GM13976 (cell line): ENCODE measurements at regions not wholly inside any gene's neighbourhood (a gene's known extent, or its start where the extent isn't known, plus 50 kb on each side); places are given as distances from the start of the nearest gene placed in this dataset.

ENCODE experiments used
- DNase-seq: peaks from one replicate; pipeline ENCODE4 v3.0.0; 2012; ENCODE audit warnings: low spot score
- in situ Hi-C: fragments of 300-500 bp; cut with MboI; formaldehyde crosslinking; loops from one replicate; pipeline ENCODE4 v1.12.0; 2022; ENCODE audit warnings: low sequenced_read_pairs, mixed read lengths, inconsistent platforms; ENCODE audit not compliant: unreplicated experiment
- TF ChIP-seq, protein P1 (sequence below): IDR thresholded peaks from 2 replicates; pipeline ENCODE4 v1.5.1; 2012; ENCODE audit warnings: borderline replicate concordance, mild to moderate bottlenecking; ENCODE audit not compliant: insufficient read depth; ENCODE audit errors: extremely low read depth, missing control alignments, control extremely low read depth

GRCh38 chr3:177512945-177513814, 315.9 kb upstream of the TBL1XR1 start:
- in situ Hi-C loops = no loop called here
- TF ChIP-seq, protein P1, sequence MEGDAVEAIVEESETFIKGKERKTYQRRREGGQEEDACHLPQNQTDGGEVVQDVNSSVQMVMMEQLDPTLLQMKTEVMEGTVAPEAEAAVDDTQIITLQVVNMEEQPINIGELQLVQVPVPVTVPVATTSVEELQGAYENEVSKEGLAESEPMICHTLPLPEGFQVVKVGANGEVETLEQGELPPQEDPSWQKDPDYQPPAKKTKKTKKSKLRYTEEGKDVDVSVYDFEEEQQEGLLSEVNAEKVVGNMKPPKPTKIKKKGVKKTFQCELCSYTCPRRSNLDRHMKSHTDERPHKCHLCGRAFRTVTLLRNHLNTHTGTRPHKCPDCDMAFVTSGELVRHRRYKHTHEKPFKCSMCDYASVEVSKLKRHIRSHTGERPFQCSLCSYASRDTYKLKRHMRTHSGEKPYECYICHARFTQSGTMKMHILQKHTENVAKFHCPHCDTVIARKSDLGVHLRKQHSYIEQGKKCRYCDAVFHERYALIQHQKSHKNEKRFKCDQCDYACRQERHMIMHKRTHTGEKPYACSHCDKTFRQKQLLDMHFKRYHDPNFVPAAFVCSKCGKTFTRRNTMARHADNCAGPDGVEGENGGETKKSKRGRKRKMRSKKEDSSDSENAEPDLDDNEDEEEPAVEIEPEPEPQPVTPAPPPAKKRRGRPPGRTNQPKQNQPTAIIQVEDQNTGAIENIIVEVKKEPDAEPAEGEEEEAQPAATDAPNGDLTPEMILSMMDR = no peak
- no peak for DNase-seq

DNA sequence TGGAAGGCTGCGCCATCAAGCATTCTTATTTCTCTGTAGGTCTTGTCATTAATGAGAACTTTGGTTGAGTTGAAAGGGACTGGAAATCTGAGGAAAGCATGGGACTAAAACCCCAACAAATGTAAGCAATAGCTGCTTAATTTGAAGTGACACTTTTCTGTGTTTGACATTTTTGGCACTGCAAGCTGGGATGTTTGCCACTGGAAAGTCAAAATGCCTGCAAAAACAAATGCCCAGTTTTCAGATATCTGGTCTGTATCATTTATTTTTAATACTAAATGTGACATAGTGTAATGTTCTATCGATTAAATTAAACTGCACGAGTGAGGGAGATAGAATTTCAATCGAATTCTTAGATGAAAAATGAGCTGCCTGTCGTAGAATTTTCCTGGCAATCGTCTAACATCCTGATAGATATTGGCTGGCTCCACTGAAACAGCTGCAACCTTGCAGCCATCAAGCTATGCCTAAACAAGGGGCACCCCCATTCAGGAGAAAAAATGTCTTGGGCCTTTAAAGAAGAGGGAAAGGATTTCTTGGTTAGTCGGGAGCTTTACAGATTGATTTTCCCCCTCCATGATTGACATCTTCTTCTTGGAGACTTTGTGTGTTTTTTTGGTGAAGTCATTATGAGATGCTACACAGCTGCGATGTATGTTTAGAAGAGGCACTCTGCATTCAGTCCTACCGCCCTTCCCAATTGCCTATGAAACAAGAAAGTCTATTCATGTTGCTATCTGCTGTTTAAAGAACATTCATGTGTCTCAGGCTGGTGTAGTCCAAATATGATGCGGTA, 316.7 kb upstream of the TBL1XR1 start:
- no peak for DNase-seq
- in situ Hi-C loops = no loop called here
- TF ChIP-seq, protein P1 = no peak

DNA sequence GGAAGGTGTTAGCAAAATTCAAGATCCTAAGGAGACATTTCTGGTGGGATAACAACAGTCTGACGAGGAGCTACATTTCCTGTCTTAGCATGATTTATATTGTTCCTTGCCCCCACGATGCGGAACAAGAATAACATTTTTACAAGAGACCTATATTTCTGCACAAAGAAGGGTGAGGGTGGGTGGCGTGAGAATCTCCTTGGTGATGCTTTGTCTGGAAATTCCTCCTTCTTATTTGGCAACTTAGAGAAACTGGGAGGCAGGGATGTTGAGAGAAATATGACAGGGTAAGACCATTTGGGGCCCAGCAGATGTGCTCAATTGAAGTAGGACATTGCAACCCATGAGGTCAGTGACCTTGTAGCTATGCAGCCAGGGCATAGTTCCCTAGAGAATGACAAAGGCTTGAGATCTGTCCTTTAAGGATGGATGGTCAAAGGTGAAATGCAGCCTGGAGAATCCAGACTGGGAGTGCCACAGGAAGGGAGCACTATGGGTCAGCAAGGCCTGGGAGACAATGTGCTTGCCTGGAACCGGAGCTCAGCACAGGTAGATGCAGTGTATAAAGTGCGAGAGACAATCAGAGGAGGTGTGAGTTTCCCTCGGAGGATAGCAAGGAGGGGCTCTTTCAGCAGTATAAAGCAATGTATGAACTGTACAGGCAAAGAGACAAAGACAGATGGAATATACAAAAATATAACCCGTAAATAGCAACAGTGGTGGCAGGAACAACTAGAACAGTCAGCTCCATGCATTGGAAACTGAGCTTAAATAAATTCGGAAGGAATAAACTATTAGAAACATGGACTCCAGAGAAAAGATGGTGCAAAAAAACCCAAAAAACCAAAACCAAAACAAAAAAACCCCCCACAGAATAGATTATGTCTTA, 317.6 kb upstream of the TBL1XR1 start:
- in situ Hi-C loops = no loop called here
- TF ChIP-seq, protein P1 = no peak
- no peak for DNase-seq

DNA sequence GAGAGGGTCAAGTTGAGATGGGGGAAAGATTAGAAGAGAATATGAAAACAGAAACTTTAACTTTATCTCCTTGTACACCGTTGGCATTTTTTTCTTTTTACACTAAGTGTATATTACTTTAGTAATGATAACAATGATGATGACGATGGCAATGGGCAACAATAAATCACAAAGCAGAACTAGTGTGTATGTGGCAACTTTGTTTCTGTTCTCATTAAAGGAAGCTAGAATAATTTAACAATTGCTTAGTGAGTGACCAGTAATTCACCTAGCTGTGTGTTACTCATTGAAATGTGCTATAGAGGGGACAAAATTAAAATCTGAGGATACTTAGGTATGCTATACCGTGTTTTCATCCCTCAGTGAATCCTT, 318.5 kb upstream of the TBL1XR1 start:
- TF ChIP-seq, protein P1 = no peak

DNA sequence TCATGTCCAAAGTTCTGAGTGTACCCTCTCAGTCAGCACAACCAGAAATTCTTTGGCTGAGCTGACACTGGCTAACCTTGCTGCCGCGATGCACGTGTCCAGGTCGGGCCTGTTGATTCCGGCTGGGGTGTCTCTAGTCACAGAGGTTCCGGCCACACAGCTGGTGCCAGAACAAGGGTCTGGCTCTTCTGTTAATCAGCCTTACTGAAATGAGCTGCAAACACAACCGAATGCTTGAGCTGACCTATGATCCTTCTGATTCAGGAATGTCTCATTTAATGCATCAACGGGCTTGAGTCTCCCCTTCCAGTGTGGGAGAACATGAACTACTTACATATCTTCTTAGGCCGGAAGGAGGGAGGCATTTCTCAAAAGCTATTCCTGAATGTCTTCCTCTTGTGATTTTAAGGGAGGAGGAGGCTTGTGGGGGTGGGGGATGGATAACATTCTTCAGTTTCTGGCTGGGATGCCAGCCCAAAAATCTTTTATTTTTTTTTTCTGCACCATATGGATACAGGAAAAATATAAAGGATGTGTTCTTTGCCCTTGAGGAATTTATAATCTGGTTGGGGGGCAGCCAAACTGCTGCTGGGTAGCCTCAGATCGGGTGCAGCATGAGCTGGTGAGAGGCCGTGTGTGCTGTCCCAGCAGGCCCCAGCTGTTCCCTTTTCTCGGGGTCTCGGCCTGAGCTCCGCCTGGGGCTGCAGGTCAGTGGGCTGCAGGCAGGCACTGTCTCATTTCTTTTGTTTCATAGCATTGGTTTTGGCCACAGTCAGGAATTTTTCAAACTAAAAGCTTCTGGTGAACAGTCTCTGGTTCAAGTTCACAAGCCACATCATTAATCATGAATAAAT, 319.1 kb upstream of the TBL1XR1 start:
- no peak for DNase-seq
- TF ChIP-seq, protein P1 = no peak
- in situ Hi-C loops = no loop called here

More for the DNA sequence above, 318.5 kb upstream of the TBL1XR1 start:
- no peak for DNase-seq
- in situ Hi-C loops = no loop called here
